ENCODE measurements at regions not wholly inside any gene's neighbourhood (a gene's known extent, or its start where the extent isn't known, plus 50 kb on each side); places are given as distances from the start of the nearest gene placed in this dataset.

GRCh38 chr4:83171436-83172039 is 57.0 kb upstream of the PLAC8 start:
- no peak for DNase-seq (ENCODE audit: low read depth in 2 of 2)

DNA sequence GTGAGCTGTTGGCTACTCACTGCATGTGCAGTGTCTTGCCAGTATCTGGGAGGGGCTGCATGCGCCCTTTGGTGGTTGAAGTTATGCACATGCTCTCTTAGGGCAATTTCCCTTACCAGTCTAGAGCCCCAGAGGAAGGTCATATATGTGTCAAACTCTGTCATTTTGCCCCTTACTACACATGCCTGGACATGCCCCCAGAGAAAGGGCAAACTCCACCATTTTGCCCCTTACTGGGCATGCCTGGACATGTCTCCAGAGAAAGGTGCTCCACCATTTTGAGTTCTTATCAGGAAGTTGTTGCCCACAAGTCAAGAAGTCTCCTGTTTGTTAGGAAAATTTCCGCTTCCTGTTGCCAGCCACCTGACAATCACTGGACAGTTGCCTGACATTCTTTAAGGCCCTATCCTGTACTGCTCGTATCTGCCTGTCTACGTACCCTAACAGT is 56.4 kb upstream of the PLAC8 start:
- no peak for DNase-seq (ENCODE audit: low read depth in 2 of 2)
